HL-60 (cell line): ENCODE measurements at regions not wholly inside any gene's neighbourhood (a gene's known extent, or its start where the extent isn't known, plus 50 kb on each side); places are given as distances from the start of the nearest gene placed in this dataset.

ENCODE experiments used
- POLR2AphosphoS5 ChIP-seq: IDR thresholded peaks from 2 replicates; pipeline ENCODE4 v1.6.1; 2012; ENCODE audit warnings: low read depth
- TF ChIP-seq, protein P1 (sequence below): IDR thresholded peaks from one replicate; pipeline ENCODE4 v1.5.1; 2011; ENCODE audit warnings: low read length, control low read depth, inconsistent platforms; ENCODE audit not compliant: insufficient read depth

GRCh38 chr11:95307286-95307685 lies 76.3 kb upstream of the SESN3 start:
- TF ChIP-seq, protein P1, sequence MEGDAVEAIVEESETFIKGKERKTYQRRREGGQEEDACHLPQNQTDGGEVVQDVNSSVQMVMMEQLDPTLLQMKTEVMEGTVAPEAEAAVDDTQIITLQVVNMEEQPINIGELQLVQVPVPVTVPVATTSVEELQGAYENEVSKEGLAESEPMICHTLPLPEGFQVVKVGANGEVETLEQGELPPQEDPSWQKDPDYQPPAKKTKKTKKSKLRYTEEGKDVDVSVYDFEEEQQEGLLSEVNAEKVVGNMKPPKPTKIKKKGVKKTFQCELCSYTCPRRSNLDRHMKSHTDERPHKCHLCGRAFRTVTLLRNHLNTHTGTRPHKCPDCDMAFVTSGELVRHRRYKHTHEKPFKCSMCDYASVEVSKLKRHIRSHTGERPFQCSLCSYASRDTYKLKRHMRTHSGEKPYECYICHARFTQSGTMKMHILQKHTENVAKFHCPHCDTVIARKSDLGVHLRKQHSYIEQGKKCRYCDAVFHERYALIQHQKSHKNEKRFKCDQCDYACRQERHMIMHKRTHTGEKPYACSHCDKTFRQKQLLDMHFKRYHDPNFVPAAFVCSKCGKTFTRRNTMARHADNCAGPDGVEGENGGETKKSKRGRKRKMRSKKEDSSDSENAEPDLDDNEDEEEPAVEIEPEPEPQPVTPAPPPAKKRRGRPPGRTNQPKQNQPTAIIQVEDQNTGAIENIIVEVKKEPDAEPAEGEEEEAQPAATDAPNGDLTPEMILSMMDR, result no peak
- TF ChIP-seq POLR2AphosphoS5, result no peak
